ENCODE measurements at regions not wholly inside any gene's neighbourhood (a gene's known extent, or its start where the extent isn't known, plus 50 kb on each side); places are given as distances from the start of the nearest gene placed in this dataset.
A peak's percentile ranks its signal among the peaks of the same experiment; 100 is the strongest.

DNA sequence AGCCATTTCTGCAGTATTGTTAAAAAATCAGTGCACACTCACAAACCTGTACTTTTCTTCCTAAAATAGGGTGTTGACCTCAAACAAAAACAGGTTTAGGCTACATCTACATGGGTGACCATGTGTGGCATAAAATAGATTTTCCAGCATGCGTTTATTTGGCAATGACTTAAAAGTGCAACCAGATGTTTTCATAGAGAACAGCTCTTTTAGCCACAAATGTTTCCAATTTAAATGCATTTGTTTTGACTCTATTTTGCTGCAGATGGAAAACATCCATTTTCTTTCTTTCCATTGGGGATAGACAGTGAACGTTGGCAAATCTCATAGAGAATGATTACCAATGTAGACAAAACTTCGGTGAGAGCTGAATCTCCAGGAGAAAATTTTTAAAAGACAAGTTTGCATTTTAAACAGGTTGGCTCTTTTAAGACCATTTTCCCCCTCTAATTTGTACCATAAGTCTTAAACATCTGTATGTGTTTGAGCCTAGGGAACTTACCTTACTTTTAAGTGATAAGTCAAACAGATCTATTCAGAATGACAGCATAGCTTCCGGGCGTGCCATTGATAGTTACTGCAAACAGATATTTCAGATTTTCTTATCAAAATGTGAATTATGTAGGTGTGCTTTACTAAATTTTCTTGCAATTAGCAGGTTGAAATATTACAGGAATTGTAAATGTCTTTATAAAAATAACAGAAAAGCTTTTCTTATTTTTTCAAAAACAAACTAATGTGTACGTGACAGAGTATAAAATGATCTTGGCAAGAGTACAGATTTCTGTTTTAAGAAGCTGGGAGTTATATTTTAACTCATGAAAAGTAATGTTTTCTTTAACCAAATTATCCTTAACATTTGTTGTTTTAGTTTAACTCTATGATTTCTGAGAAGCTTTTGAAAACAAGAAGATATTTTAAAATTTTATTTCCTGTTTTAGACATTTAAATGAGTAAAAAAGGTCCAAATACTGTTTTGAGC, 144.9 kb downstream of the HGF start:
- no peaks in the 10 kb centered on the region for H3K27me3 Mint-ChIP-seq (ENCODE audit: low read depth, poor library complexity)
- no peak overlapping the region for H3K4me3 Mint-ChIP-seq
- H3K9me3 Mint-ChIP-seq: no peaks in the 10 kb centered on the region
- DNase-seq: no peak
- no peaks in the 10 kb centered on the region for H3K36me3 Mint-ChIP-seq (ENCODE audit: low read depth)
- H3K27ac Mint-ChIP-seq: no peak overlapping the region
- no peaks in the 10 kb centered on the region for H3K4me1 Mint-ChIP-seq
- TF ChIP-seq, protein P1, sequence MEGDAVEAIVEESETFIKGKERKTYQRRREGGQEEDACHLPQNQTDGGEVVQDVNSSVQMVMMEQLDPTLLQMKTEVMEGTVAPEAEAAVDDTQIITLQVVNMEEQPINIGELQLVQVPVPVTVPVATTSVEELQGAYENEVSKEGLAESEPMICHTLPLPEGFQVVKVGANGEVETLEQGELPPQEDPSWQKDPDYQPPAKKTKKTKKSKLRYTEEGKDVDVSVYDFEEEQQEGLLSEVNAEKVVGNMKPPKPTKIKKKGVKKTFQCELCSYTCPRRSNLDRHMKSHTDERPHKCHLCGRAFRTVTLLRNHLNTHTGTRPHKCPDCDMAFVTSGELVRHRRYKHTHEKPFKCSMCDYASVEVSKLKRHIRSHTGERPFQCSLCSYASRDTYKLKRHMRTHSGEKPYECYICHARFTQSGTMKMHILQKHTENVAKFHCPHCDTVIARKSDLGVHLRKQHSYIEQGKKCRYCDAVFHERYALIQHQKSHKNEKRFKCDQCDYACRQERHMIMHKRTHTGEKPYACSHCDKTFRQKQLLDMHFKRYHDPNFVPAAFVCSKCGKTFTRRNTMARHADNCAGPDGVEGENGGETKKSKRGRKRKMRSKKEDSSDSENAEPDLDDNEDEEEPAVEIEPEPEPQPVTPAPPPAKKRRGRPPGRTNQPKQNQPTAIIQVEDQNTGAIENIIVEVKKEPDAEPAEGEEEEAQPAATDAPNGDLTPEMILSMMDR (IDR thresholded peaks at IDR 0.05): no peak

GRCh38 chr7:81624021-81624592, 145.7 kb downstream of the HGF start:
- no peak overlapping the region for H3K27ac Mint-ChIP-seq
- no peak overlapping the region for H3K4me3 Mint-ChIP-seq
- no peaks in the 10 kb centered on the region for H3K36me3 Mint-ChIP-seq (ENCODE audit: low read depth)

GRCh38 chr7:81623251-81623855, 146.5 kb downstream of the HGF start:
- no peak for DNase-seq
- no peaks in the 10 kb centered on the region for H3K9me3 Mint-ChIP-seq
- no peak overlapping the region for H3K4me3 Mint-ChIP-seq
- H3K4me1 Mint-ChIP-seq: no peaks in the 10 kb centered on the region
- no peaks in the 10 kb centered on the region for H3K27me3 Mint-ChIP-seq (ENCODE audit: low read depth, poor library complexity)
- no peaks in the 10 kb centered on the region for H3K36me3 Mint-ChIP-seq (ENCODE audit: low read depth)
- TF ChIP-seq, protein P1 (IDR thresholded peaks at IDR 0.05): no peak
- peak overlapping the region; percentile 58 for H3K27ac Mint-ChIP-seq

More at GRCh38 chr7:81624021-81624592, 145.7 kb downstream of the HGF start:
- Mint-ChIP-seq H3K4me1 (no peaks in the 10 kb centered on the region), H3K27me3 (ENCODE audit: low read depth, poor library complexity) (no peaks in the 10 kb centered on the region), H3K9me3 (no peaks in the 10 kb centered on the region)
- DNase-seq: no peak
- TF ChIP-seq, protein P1 (IDR thresholded peaks at IDR 0.05): no peak

- no peaks in the 10 kb centered on the region for H3K27me3 Mint-ChIP-seq (ENCODE audit: low read depth, poor library complexity)
- no peaks in the 10 kb centered on the region for H3K4me1 Mint-ChIP-seq
Measured at GRCh38 chr7:81621893-81622292, 148.0 kb downstream of the HGF start.

GRCh38 chr7:81618396-81619014, 151.3 kb downstream of the HGF start:
- Mint-ChIP-seq H3K9me3 (no peaks in the 10 kb centered on the region), H3K36me3 (ENCODE audit: low read depth) (no peaks in the 10 kb centered on the region), H3K27ac (no peak overlapping the region), H3K27me3 (ENCODE audit: low read depth, poor library complexity) (no peaks in the 10 kb centered on the region), H3K4me3 (no peak overlapping the region), H3K4me1 (no peaks in the 10 kb centered on the region)
- no peak for DNase-seq
- TF ChIP-seq, protein P1 (IDR thresholded peaks at IDR 0.05): no peak

More at GRCh38 chr7:81621893-81622292, 148.0 kb downstream of the HGF start:
- DNase-seq: no peak
- H3K36me3 Mint-ChIP-seq (ENCODE audit: low read depth): no peaks in the 10 kb centered on the region
- H3K27ac Mint-ChIP-seq: no peak overlapping the region
- H3K9me3 Mint-ChIP-seq: no peaks in the 10 kb centered on the region
- no peak overlapping the region for H3K4me3 Mint-ChIP-seq
- TF ChIP-seq, protein P1 (IDR thresholded peaks at IDR 0.05): no peak

Data from nephron progenitor cell (in vitro differentiated cells).